IMR-90 (cell line): ENCODE measurements at regions not wholly inside any gene's neighbourhood (a gene's known extent, or its start where the extent isn't known, plus 50 kb on each side); places are given as distances from the start of the nearest gene placed in this dataset.

Source experiments
- CHD1 ChIP-seq: IDR thresholded peaks from 2 replicates; pipeline ENCODE4 v1.6.1; 2012; ENCODE audit warnings: low read depth, low read length, improper control_type of control experiment
- FOS ChIP-seq: fragments of 150-350 bp; IDR thresholded peaks from 2 replicates; pipeline ENCODE4 v1.6.1; 2016; ENCODE audit warnings: low read depth, low read length
- MAFK ChIP-seq: IDR thresholded peaks from 2 replicates; pipeline ENCODE4 v1.6.1; 2012; ENCODE audit warnings: low read depth, low read length, improper control_type of control experiment
- MAZ ChIP-seq: IDR thresholded peaks from 2 replicates; pipeline ENCODE4 v1.6.1; 2012; ENCODE audit warnings: low read depth, mild to moderate bottlenecking, low read length, improper control_type of control experiment, moderate library complexity, borderline replicate concordance
- MXI1 ChIP-seq: IDR thresholded peaks from 2 replicates; pipeline ENCODE4 v1.6.1; 2012; ENCODE audit warnings: low read depth, mild to moderate bottlenecking, low read length, moderate library complexity, borderline replicate concordance
- NFE2L2 ChIP-seq: fragments of 150-350 bp; IDR thresholded peaks from 2 replicates; pipeline ENCODE4 v1.6.1; 2016; ENCODE audit warnings: low read depth, mild to moderate bottlenecking, low read length
- POLR2A ChIP-seq: IDR thresholded peaks from 2 replicates; pipeline ENCODE4 v1.6.1; 2012; ENCODE audit warnings: mild to moderate bottlenecking, low read depth, low read length
- SMC3 ChIP-seq: fragments of 150-350 bp; IDR thresholded peaks from 2 replicates; pipeline ENCODE4 v1.6.1; 2016; ENCODE audit warnings: low read depth, mild to moderate bottlenecking, antibody characterized with exemption, low read length, moderate library complexity
- TF ChIP-seq, protein P1 (sequence below): conservative IDR thresholded peaks from 2 replicates; pipeline ENCODE4 v1.5.1; 2012; ENCODE audit warnings: mild to moderate bottlenecking, low read depth, low read length, improper control_type of control experiment
- TF ChIP-seq, protein P2 (sequence below): fragments of 150-350 bp; IDR thresholded peaks from 2 replicates; pipeline ENCODE4 v1.6.1; 2016; ENCODE audit warnings: low read depth, mild to moderate bottlenecking, low read length, moderate library complexity, borderline replicate concordance
- TF ChIP-seq, protein P3 (sequence below): fragments of 150-350 bp; IDR thresholded peaks from 2 replicates; pipeline ENCODE4 v1.6.1; 2017; ENCODE audit warnings: mild to moderate bottlenecking, antibody characterized with exemption, low read length, low read depth

DNA sequence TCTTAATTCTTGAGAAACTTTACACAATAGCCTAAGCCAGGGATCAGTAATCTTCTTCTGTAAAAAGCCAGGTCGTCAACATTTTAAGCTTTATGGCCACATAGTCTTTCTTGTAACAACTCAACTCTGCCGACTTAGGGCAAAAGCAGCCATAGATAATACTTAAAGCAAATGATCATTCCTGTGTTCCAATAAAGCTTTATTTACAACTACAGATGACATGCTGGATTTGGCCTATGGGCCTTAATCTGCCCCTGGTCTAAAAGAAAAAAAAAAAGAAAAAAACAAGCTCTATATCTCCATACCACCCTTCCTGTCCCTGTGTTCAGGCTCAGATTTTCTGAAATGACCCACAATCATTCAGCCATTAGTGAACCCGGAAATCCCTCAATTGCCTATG is 220.3 kb downstream of the ENC1 start:
- TF ChIP-seq POLR2A (no peak), FOS (no peak), CHD1 (no peak), MXI1 (no peak), SMC3 (no peak), MAFK (no peak), NFE2L2 (no peak), MAZ (no peak)
- TF ChIP-seq, protein P1, sequence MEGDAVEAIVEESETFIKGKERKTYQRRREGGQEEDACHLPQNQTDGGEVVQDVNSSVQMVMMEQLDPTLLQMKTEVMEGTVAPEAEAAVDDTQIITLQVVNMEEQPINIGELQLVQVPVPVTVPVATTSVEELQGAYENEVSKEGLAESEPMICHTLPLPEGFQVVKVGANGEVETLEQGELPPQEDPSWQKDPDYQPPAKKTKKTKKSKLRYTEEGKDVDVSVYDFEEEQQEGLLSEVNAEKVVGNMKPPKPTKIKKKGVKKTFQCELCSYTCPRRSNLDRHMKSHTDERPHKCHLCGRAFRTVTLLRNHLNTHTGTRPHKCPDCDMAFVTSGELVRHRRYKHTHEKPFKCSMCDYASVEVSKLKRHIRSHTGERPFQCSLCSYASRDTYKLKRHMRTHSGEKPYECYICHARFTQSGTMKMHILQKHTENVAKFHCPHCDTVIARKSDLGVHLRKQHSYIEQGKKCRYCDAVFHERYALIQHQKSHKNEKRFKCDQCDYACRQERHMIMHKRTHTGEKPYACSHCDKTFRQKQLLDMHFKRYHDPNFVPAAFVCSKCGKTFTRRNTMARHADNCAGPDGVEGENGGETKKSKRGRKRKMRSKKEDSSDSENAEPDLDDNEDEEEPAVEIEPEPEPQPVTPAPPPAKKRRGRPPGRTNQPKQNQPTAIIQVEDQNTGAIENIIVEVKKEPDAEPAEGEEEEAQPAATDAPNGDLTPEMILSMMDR = no peak
- TF ChIP-seq, protein P2, sequence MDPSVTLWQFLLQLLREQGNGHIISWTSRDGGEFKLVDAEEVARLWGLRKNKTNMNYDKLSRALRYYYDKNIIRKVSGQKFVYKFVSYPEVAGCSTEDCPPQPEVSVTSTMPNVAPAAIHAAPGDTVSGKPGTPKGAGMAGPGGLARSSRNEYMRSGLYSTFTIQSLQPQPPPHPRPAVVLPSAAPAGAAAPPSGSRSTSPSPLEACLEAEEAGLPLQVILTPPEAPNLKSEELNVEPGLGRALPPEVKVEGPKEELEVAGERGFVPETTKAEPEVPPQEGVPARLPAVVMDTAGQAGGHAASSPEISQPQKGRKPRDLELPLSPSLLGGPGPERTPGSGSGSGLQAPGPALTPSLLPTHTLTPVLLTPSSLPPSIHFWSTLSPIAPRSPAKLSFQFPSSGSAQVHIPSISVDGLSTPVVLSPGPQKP = no peak
- TF ChIP-seq, protein P3, sequence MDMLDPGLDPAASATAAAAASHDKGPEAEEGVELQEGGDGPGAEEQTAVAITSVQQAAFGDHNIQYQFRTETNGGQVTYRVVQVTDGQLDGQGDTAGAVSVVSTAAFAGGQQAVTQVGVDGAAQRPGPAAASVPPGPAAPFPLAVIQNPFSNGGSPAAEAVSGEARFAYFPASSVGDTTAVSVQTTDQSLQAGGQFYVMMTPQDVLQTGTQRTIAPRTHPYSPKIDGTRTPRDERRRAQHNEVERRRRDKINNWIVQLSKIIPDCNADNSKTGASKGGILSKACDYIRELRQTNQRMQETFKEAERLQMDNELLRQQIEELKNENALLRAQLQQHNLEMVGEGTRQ = no peak
